Stimulated activated CD8-positive, alpha-beta memory T cell treated with anti-CD3 and anti-CD28 coated beads, Interleukin-4, amount 100 ng/mL, for 48 hours (primary cell): ENCODE measurements at regions not wholly inside any gene's neighbourhood (a gene's known extent, or its start where the extent isn't known, plus 50 kb on each side); places are given as distances from the start of the nearest gene placed in this dataset.
"Not testable (repeated sequence)": the region's sequence is repeated elsewhere in the genome, so short reads cannot be mapped to it uniquely, and the experiment has no call there.

Source experiments
- DNase-seq: peaks from one replicate; pipeline ENCODE4 v3.0.0-alpha.2; 2020

DNA sequence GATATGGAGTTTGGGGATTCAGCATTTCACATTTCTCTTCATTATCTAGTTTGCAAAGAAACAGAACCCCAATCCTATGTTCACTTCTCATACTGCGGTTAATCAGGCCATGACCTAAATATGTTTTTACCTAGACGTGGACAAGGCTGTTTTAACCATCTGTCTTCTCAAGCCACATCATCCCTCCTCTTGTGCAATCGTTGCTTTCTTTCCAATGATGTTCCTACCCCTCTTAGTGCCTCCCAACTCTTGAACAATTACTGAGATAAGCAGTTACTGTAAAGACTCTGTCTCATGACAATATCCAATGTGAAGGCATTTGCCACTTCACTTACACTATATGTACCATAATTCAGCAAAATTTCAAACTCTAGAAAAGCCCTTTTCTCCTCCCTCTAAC is 406.2 kb downstream of the LIG4 start:
- DNase-seq, result no peak

DNA sequence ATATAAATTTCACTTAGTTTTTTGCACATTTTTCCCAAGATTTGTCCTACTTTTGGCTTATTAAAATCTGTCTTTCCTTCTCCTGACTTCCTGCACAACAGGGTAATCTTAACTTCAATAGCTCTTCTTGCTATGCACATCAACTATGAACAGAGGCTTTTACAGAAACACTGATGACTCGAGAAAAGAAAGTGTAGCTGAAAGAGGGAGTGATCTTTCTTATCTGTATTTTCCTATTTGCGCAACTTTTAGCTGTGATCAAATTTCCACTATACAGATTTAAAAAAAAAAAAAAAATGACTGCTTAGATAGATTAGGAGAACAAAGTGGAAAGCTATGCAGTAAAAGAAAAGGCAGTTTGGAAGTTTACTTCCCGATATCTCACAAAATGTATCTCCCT is 406.9 kb downstream of the LIG4 start:
- DNase-seq, result no peak

DNA sequence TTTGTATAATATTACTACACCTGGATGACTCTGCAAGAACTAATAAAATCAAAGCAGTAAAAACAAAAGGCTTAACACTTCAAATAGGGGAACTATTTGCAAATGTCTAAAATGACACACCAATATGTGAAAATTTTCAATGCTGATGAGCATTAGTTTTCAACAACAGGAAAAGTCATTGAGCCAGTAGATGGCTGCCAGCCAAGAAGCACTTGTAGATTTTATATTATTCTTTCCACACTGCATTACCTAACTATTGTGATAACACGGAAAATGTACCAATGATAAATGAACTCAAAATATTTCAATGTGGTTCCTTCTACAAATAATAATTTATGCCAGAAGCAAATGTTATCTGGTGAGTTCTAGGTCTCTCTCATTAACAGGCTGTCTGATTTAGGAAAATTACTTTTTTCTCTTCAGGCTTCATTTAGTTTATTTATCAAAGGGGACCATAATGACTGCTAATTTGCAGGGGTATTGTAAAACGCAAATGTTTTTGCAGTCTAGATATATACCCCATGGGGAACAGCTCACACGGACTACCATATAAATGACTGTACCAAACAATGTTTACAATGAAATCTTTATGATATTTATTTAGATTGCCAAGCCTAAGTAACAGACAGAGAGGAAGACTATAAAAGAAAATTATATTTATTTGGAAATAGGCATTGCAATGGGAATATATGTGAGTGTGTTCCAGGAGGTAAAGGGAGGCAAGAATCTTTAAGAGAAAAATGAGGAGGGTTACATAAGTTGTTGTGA is 407.8 kb downstream of the LIG4 start:
- DNase-seq, result no peak

DNA sequence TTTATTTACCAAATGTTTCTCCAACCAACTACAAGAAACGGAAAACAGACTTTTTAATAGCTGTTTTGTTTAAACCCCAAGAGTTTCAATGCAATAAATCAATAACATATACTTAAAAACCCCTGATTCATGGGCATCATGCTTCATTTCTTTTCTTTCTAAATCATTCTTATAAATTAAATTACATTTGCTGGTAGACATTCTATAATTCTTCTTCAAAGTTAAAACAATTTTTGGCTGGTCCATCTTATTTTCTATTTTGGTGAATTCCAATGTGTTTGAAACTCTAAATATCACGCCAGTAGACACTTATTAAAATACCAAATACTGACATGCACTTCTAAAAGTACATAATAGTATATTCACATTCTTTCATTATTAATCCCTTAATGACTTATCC is 408.6 kb downstream of the LIG4 start:
- no peak for DNase-seq

DNA sequence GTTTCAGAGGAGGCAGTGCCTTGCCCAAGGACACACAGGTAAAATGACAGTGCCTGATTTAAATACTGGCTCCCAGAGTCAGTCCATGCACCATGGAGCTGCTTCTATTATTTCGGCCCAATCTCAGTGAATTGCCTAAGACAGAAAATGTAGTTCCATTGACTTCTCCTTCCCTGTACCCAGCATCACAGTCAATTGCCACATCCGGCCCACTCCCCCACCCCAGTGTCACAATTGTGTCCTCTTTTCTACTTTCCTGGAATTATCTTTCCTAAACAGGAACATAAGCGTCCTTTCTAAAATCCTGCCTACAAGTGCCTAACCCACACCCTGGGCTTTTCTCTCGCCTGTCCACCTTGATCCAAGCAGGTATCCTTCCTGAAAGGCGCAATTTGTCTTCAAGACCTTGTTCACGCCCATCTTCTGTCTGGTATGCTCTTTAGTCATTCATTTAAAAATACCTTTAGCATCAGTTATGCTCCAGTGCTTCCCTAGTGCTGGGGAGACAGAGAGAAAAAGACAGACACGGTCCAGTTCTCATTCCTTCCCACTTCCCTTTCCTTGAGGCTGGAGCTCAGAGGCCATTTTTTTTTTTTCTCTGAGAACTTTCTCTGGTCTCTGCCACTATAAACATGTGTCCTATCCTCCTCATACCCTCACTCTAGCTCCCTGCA is 411.4 kb downstream of the LIG4 start:
- no peak for DNase-seq

DNA sequence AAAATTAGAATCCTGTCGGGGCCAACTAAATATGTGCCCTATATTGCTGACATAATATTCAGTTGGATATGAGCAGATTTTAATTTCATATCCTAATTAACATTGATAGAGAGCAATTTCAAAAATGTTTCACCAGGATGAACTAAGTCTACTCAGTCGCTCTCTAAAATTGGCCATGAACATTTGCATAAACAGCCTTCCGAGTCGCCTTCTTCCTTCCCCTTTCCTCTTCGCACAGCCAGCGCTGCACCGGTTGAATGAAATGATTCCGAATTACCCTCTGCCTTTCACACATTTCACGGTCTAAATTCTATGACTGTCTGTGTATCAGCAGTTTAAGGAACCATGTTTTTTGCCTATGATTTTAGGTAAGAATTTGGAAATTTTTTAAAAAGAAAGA is 413.7 kb downstream of the LIG4 start:
- DNase-seq, result no peak

DNA sequence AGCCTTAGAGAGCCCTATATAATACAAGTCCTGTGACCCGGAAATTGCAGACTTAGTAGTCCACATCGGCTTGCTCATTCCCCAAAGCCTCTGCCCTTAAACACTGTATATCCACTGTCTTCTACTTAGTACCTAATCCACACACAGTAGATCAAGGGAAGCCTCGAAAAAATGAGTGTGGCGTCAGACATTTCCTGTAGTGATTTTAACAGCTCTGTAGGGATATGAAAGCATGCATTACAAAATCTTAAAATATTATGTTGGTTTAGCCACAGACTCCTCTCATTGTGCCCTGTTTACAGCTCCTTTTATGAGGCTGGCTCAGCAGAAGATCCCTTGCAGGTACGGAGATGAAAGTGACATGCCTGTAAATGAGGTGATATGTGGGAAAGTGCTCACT is 416.3 kb downstream of the LIG4 start:
- no peak for DNase-seq

DNA sequence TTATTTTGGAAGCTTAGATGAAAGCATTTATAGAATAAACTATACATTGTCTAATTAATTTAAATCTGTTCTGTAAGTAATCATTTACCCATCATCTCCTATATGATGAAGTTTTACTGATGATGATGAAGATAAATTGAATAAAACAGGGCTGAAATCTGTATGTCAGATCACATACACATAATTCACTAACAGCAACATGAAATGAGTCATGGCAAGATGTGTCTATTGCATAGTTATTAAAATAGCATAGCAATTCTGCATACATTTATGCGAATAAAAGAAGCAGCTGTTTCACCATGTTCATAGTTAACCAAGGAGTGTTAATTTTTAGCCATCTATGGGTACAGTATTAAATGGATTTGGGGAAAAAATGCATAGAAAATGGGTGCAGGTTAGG is 424.9 kb downstream of the LIG4 start:
- no peak for DNase-seq

DNA sequence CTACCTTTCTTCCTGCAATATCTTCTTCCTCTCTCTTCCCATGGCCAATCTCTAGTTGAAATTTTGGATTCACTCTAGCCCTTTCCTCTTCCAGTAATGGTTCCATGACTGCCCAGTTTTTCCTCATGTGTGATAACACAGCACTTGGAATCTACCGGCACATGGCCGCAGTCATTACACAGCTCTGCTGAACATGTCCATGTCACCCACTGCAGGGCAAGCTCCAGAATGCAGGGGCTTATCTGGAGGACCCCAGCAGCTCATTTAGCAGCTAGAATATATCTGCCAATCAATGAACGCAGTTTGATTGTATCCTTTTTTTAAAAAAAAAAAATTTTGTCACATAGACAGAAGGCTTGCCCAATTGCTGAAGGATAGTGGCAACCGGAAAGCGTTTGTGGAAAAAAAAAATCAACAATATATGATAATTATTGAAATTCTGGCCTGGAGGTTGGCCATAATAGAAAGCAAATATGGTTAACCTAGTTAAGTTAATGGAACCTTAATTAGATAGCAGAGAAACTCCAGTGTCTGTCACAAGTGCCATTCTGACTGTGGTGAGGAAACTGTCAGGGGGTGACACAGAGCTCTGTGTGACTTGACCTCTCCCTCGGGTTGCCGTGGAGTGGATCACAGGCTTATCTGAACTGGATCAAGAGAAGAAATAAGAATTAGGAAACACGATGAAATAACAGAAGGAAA is 426.7 kb downstream of the LIG4 start:
- no peak for DNase-seq

DNA sequence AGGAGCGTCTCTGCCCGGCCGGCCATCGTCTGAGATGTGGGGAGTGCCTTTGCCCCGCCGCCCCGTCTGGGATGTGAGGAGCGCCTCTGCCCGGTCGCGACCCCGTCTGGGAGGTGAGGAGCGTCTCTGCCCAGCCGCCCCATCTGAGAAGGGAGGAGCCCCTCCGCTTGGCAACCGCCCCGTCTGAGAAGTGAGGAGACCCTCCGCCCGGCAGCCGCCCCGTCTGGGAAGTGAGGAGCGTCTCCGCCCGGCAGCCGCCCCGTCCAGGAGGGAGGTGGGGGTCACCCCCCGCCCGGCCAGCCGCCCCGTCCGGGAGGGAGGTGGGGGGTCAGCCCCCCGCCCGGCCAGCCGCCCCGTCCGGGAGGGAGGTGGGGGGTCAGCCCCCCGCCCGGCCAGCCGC is 432.7 kb downstream of the LIG4 start:
- DNase-seq, result not testable (repeated sequence)

DNA sequence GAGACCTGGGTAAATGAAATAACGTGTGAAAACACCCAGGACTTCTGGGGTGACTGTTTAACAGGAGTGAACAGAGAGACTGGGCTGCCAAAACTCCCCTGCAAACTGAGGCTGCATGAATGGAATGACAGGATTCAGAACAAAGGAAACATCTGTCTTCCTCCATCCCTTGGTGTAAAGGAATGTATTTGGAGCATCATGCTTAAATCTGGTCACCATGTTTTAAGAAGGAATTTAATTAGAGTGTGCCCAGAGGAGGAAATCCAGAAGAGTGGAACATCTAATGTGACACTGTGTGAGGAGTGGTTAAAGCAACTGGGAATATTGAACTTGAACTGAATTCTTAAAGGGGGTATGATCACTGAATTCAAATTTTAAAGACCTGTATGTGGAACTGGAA is 437.2 kb downstream of the LIG4 start:
- no peak for DNase-seq

DNA sequence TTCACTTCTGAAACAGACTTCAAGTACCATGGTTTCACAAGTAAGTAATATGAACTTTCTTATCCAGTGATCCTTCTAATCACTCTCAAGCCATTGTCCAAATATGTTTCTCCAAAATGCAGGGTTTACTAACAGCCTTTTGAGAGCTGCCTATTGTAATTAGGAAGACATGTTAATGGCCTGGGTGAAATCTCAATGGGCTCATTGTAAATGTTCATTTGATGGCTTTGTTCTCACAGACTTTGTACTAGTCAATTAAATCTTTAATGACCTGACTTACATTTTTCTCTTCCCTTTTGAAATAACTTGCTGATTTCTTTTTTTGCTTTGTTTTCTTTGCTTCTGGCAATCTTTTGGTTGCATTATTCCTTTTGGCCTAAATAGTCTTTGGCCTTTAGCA is 444.8 kb downstream of the LIG4 start:
- no peak for DNase-seq

DNA sequence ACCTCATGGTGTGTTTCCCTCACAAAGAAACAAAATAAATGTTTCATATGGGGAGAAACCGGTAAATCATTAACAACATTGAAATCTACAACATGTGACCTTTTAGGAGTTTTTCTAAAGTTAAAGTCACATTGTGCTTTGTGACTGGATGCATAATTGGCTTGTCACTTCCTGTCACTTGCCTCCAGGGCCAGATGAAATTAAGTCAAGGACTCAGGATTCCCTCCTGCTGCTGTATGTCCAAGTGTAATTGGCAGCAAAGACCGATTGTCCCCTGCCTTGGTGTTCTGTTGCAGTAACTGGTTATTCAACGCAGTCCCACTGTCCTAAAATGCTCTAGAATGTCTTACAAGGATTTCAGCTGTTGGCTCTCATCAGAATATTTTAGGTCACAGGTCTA is 448.2 kb downstream of the LIG4 start:
- DNase-seq, result no peak

DNA sequence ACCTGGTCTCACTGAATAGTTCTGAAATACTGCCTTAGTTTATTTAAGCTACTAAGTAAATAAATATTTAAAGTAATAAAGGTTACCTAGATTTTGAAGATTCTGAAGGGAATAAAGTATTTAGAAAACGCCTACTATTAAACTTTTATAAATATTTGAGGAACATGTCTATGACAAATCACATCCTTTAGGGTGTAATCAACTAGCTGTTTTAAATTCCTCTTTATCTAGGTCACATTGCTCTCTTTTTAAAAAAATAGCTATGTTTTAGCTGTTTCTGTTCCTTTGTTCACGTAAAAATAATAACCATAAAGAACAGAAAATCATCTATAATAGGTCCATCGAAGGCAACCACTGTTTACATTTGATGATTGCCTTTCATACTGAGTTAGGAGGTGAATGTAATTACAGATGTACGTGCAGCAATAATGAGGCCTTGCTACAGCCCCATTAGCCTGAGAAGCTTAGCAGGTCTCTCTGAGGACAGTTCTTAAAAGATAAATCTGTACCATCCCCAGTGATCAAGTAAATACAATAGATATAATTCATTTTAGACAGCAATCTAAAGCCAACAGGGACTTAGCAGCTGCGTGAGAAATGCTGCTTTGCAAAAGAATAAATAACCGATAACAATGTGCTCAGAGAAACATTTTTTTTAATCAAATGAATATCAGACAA is 449.5 kb downstream of the LIG4 start:
- no peak for DNase-seq

DNA sequence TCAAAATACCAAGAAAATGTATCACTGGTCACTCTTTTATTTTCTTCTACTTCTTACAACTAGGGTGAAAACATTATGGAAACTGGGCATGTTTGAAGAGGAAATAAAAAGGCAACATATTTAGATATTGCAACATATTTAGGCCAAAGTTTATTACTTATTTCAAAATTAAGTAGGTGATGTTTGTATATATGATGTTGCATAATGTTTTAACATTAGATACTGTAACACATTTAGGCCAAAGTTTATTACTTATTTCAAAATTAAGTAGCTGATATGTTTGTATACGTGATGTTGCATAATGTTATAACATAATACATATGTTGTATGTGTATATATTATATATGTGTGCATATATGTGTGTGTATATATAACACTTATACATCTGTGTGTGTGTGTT is 451.3 kb downstream of the LIG4 start:
- DNase-seq, result no peak

DNA sequence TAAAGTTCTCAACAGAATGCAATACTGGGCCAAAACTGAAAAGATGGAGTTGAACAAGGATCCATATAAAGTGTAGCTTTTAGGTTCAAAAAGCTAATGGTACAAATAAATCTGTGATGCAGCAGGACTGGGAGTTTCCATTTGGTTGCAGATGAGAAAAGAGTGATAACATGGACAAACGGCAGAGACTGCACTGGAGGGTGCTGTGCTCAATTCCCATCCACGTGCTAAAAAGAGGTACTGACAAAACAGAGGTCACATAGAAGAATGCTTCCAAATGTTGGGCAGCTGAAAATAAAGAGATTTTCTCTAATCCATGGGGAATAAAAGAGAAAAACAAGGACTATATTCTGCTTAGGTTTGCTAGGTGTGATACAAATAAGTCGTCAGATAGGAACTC is 461.6 kb downstream of the LIG4 start:
- DNase-seq, result no peak

DNA sequence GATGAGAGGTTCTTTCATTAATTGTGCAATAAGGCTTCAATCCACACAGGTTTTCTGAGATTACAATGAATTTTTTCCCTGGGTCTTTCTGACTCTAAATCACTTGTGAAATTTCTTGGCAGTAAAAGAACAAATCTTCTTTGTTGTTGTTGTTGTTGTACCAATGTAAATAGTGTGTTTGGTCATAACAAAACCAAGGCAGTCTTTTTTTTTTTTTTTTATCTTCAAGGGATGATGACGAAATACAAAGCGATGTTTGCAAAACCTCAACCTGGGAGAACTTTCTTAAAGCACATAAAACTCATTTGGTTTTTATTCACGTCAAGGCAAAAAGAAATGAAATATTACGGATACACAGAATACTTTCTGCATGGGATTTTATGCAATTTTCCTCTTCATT is 462.0 kb downstream of the LIG4 start:
- DNase-seq, result no peak

DNA sequence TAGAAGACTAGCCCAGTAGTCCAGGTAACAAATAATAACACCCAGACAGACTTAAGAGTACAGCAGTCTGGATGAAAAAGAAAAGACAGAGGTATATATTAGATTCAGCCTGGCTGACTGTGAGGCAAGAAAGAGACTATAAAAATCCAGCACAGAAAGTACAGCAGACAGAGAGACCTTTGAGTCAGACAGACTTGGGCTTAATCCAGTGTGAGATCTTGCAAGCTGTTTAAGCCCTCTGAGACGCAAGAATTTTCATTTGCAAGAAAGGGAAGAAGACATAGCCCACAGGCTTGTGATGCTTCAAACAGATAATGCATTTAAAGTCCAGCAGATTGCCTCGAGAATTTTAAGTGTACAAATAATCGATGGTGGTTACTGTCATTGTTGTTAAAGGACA is 471.4 kb downstream of the LIG4 start:
- no peak for DNase-seq

DNA sequence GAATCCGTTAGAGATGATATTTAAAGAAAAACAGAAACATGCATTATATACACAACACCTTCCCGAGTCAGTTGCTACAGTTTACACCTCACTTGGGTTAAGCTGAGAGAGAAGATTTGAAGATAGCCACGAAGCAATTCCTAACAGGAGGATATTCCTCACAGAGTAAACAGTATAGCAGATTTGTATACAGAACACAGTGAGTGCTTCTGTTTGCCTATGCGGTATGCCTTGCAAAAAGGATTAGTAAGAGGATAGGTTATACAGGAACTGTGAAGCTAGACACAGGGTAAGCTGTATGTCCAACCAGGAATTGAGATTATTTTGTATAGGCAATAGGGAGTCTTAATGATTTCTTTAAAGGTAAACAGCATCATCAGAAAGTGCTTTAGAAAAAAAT is 471.8 kb downstream of the LIG4 start:
- DNase-seq, result no peak

DNA sequence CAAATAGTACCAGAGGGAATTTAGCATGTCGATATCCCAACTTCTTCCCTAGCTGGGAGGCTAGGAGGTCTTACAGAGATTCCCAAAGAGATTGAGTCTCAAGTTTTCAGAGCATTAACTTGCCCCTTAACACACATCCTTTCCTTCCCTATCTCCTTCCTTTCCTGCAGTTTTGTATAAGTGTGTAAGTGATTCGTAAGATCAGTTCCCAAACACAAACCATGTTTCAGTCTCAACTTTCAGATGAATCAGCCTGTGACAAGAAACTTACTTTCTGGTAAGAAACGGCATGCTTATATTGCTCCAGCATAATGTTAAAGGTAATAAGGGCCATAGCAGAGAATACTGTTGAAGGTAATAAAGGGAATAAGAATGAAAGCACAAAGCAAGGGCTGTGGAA is 472.2 kb downstream of the LIG4 start:
- no peak for DNase-seq

DNA sequence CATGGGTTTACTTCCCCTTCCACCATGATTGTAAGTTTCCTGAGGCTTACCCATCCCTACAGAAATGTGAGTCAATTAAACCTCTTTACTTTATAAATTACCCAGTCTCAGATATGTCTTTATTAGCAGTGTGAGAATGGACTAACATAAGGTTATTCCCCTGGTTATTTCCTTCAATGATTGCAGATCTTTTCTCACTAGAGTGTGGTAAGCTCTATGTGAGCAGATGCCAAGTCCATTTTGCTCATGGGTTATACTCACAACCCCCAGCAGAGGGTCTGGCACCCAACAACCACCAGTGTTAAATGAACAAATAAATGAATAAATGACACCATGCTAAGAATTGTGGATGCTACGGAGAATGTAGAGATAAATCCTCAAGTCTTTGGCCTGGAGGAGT is 472.8 kb downstream of the LIG4 start:
- no peak for DNase-seq

DNA sequence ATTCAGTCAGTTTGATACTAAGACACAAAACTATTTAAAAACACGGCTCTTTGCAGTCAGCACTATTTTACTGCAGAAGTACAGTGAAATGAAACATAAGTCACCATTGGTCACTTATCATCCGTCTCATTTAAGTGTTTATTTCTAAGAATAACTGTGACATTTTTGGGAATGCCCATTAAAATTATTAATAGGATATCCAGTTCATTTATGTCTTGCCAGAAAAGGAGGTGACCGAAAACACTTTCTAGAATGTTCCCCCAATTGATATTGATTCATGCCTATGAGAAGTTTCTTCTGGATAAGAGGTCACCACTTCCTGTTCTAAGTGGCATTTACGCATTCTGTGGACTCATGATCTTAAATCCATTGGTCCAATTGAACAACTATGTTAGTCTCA is 477.3 kb downstream of the LIG4 start:
- DNase-seq, result no peak

DNA sequence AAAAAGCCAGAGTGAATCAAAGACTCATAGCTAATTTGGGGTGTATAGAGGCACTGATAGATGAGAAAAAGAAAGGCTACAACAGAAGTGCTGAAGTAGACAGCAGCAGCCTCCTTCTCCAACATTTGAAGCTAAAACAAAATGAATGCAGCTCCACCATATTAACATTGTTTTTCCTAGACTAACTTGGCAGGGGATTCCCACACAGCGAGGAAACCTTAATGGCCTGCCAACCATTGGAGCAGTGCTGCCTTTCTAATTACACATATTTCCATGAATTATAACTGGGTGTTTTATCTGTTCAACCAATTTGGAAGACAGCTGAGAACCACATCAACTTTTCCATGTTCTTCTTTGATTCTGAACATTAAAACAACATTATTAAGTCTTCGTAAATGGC is 478.6 kb downstream of the LIG4 start:
- DNase-seq, result no peak

DNA sequence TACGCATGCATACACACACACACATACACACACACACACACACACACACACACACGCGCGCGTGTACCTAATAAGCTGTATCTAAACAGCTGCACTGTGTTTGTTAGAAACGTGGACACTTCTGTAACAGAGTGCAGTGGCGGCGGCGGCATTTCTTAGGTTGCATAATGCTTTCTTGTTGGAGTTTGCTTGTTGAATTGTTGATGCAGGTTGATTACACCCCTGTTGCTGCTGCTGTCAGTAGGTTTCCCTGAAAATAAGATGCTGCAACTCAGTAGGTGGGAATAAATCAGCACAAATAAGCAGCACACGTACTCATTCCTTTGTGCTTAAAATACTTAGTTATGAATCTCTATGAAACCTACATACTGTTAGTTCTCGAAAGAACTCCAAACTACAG is 479.2 kb downstream of the LIG4 start:
- no peak for DNase-seq
